SK-N-SH (cell line): ENCODE measurements at regions not wholly inside any gene's neighbourhood (a gene's known extent, or its start where the extent isn't known, plus 50 kb on each side); places are given as distances from the start of the nearest gene placed in this dataset.

ENCODE experiments used
- CTCF ChIA-PET: fragments of 300-600, 350-600 bp; formaldehyde crosslinking; extraction: SDS; loops from one replicate; lab custom pipeline; 2021; lab: Yijun Ruan, JAX
- POLR2A ChIA-PET: fragments of 350-600 bp; sonication (Branson Sonifier 250); formaldehyde crosslinking; extraction: SDS; loops from one replicate; lab custom pipeline; 2020; ENCODE audit warnings: antibody characterized with exemption, inconsistent platforms; lab: Yijun Ruan, JAX
- DNase-seq: peaks from one replicate; pipeline ENCODE4 v3.0.0; 2012
- H2AFZ ChIP-seq: fragments of 200-600 bp; sonication (generic); 2 replicates; pipeline ENCODE4 v1.8.1; 2016; ENCODE audit warnings: antibody characterized with exemption, mild to moderate bottlenecking, low read depth
- H3F3A ChIP-seq: fragments of 200-600 bp; sonication (generic); replicated peaks from 2 replicates; pipeline ENCODE3; 2016; ENCODE audit warnings: antibody characterized with exemption, mild to moderate bottlenecking; ENCODE audit not compliant: insufficient read depth
- H3K27ac ChIP-seq, 2 experiments: fragments of 200-500 bp in 1 of 2; fragments of 200-600 bp in 1 of 2; sonication (Bioruptor generic) in 1 of 2; sonication (generic), shearing (Covaris generic) in 1 of 2; 2 replicates each; pipeline versions ENCODE4 v1.5.1 to v1.6.1; 2014 to 2016; ENCODE audit warnings: low read depth in 2 of 2, inconsistent platforms in 1 of 2, low read length in 1 of 2, mild to moderate bottlenecking in 1 of 2, mixed read lengths in 1 of 2
- H3K27me3 ChIP-seq: fragments of 200-600 bp; sonication (generic), shearing (Covaris generic); 2 replicates; pipeline ENCODE4 v1.6.1; 2016; ENCODE audit warnings: mixed run types; ENCODE audit not compliant: insufficient read depth
- H3K36me3 ChIP-seq, 2 experiments: fragments of 200-500 bp in 1 of 2; fragments of 200-600 bp in 1 of 2; sonication (Bioruptor generic) in 1 of 2; sonication (generic) in 1 of 2; replicated peaks in 1 of 2; 2 replicates each; pipeline versions ENCODE3 to v1.5.1; 2014 to 2016; ENCODE audit warnings: low read length in 1 of 2, mild to moderate bottlenecking in 1 of 2; ENCODE audit not compliant: insufficient read depth in 2 of 2, control insufficient read depth in 1 of 2
- H3K4me1 ChIP-seq, 2 experiments: fragments of 200-500 bp in 1 of 2; fragments of 200-600 bp in 1 of 2; sonication (Bioruptor generic) in 1 of 2; sonication (generic), shearing (Covaris generic) in 1 of 2; 2 replicates each; pipeline versions ENCODE4 v1.5.1 to v1.6.1; 2014 to 2016; ENCODE audit warnings: low read depth in 1 of 2, low read length in 1 of 2, mixed run types in 1 of 2; ENCODE audit not compliant: insufficient read depth in 2 of 2, control insufficient read depth in 1 of 2
- H3K4me2 ChIP-seq: fragments of 200-600 bp; sonication (generic), shearing (Covaris generic); 2 replicates; pipeline ENCODE4 v1.6.1; 2017; ENCODE audit warnings: mixed run types
- H3K4me3 ChIP-seq, 2 experiments: fragments of 200-500 bp in 1 of 2; fragments of 200-600 bp in 1 of 2; sonication (Bioruptor generic) in 1 of 2; sonication (generic), shearing (Covaris generic) in 1 of 2; 2 replicates each; pipeline versions ENCODE4 v1.5.1 to v1.8.1; 2014 to 2016; ENCODE audit warnings: low read depth in 2 of 2, inconsistent platforms in 1 of 2, low read length in 1 of 2, mild to moderate bottlenecking in 1 of 2, mixed read lengths in 1 of 2, moderate library complexity in 1 of 2
- H3K79me2 ChIP-seq: fragments of 200-600 bp; sonication (generic); 2 replicates; pipeline ENCODE4 v1.8.1; 2017; ENCODE audit warnings: mild to moderate bottlenecking; ENCODE audit not compliant: insufficient read depth
- H3K9ac ChIP-seq: fragments of 200-600 bp; sonication (generic); 2 replicates; pipeline ENCODE4 v1.6.1; 2017; ENCODE audit warnings: mixed run types
- H3K9me2 ChIP-seq: fragments of 200-600 bp; sonication (generic); 2 replicates; pipeline ENCODE4 v1.6.1; 2017; ENCODE audit warnings: mixed run types
- H3K9me3 ChIP-seq: fragments of 200-600 bp; sonication (generic); 2 replicates; pipeline ENCODE4 v1.6.1; 2017; ENCODE audit warnings: mixed run types, mild to moderate bottlenecking, moderate library complexity
- H4K20me1 ChIP-seq: fragments of 200-600 bp; sonication (generic); 2 replicates; pipeline ENCODE4 v1.6.1; 2017; ENCODE audit warnings: mild to moderate bottlenecking, mixed run types; ENCODE audit not compliant: insufficient read depth
- EP300 ChIP-seq, 2 experiments: IDR thresholded peaks; 2 replicates each; pipeline versions ENCODE4 v1.4.0 to v1.6.1; 2012; ENCODE audit warnings: borderline replicate concordance in 1 of 2, low read depth in 1 of 2, low read length in 1 of 2
- EZH2phosphoT487 ChIP-seq: fragments of 200-600 bp; sonication (generic); IDR thresholded peaks from 2 replicates; pipeline ENCODE4 v1.6.1; 2017; ENCODE audit warnings: low read depth, mixed run types, mild to moderate bottlenecking, antibody characterized with exemption, moderate library complexity, borderline replicate concordance
- FOSL2 ChIP-seq: IDR thresholded peaks from 2 replicates; pipeline ENCODE4 v1.4.0; 2012; ENCODE audit warnings: low read depth, mild to moderate bottlenecking, moderate library complexity, borderline replicate concordance
- FOXJ3 ChIP-seq: sonication (generic); formaldehyde crosslinking; IDR thresholded peaks from 2 replicates; pipeline ENCODE4 v1.5.1; 2020; ENCODE audit warnings: mild to moderate bottlenecking, missing genetic modification reagents
- JUND ChIP-seq: IDR thresholded peaks from 2 replicates; pipeline ENCODE4 v1.4.0; 2012
- MEF2A ChIP-seq: IDR thresholded peaks from 2 replicates; pipeline ENCODE4 v1.4.0; 2012; ENCODE audit warnings: low read depth, borderline replicate concordance
- MXI1 ChIP-seq: IDR thresholded peaks from 2 replicates; pipeline ENCODE4 v1.6.1; 2012; ENCODE audit warnings: mild to moderate bottlenecking, low read depth, low read length, improper control_type of control experiment
- NFIC ChIP-seq: IDR thresholded peaks from 2 replicates; pipeline ENCODE4 v1.4.0; 2012; ENCODE audit warnings: borderline replicate concordance
- RFX5 ChIP-seq: IDR thresholded peaks from 2 replicates; pipeline ENCODE4 v1.6.1; 2012; ENCODE audit warnings: mild to moderate bottlenecking, improper control_type of control experiment, low read length
- RXRA ChIP-seq: IDR thresholded peaks from 2 replicates; pipeline ENCODE4 v1.4.0; 2012; ENCODE audit warnings: low read depth, mild to moderate bottlenecking, borderline replicate concordance
- SIN3A ChIP-seq: IDR thresholded peaks from 2 replicates; pipeline ENCODE4 v1.6.1; 2012; ENCODE audit warnings: low read depth, mild to moderate bottlenecking, low read length, moderate library complexity, borderline replicate concordance
- TAF1 ChIP-seq: IDR thresholded peaks from 2 replicates; pipeline ENCODE4 v1.6.1; 2012; ENCODE audit warnings: low read depth, mild to moderate bottlenecking, low read length, moderate library complexity, borderline replicate concordance
- TCF12 ChIP-seq: IDR thresholded peaks from 2 replicates; pipeline ENCODE4 v1.4.0; 2012
- TEAD4 ChIP-seq: IDR thresholded peaks from 2 replicates; pipeline ENCODE4 v1.4.0; 2012; ENCODE audit warnings: mild to moderate bottlenecking, borderline replicate concordance; ENCODE audit not compliant: insufficient read depth
- WGBS: methylation state at CpG from one replicate; pipeline ENCODE4 v1.1.6; 2017; ENCODE audit warnings: low lambda C conversion rate; 5-methylcytosine and 5-hydroxymethylcytosine counted together
- TF ChIP-seq, protein P1 (sequence below): IDR thresholded peaks from 2 replicates; pipeline ENCODE4 v1.4.0; 2012; ENCODE audit warnings: low read depth, borderline replicate concordance
- TF ChIP-seq, protein P2 (sequence below): IDR thresholded peaks from 2 replicates; pipeline ENCODE4 v1.6.1; 2012; ENCODE audit warnings: mild to moderate bottlenecking, low read depth, low read length, moderate library complexity

GRCh38 chrX:10904220-10904619 lies 206.9 kb upstream of the HCCS start:
- 9% methylated on average over 2 of the region's 2 CpGs for WGBS
- Histone ChIP-seq H2AFZ (no peak overlapping the region), H3K27me3 (no peaks in the 10 kb centered on the region), H3F3A (peaks cover 10% of the 10 kb centered on the region), H3K27ac (no peak overlapping the region), H4K20me1 (no peaks in the 10 kb centered on the region), H3K36me3 (no peaks in the 10 kb centered on the region), H3K79me2 (no peaks in the 10 kb centered on the region), H3K4me2 (no peak overlapping the region), H3K4me1 (peaks cover 0 to 7% of the 10 kb centered on the region in 2 experiments; a peak in 1 of 4 replicates), H3K9me2 (no peaks in the 10 kb centered on the region), H3K4me3 (no peak overlapping the region), H3K9ac (no peak overlapping the region), H3K9me3 (no peaks in the 10 kb centered on the region)
- CTCF ChIA-PET = no interaction called here
- POLR2A ChIA-PET = no interaction called here
- DNase-seq = no peak
- TF ChIP-seq MXI1 = no peak
- peak; percentile 65 for TF ChIP-seq TCF12
- TF ChIP-seq MEF2A = peak; percentile 80
- peak in 1 of 2 experiments; percentile 60; a peak in 1 of 4 replicates for TF ChIP-seq EP300 (IDR thresholded peaks at IDR 0.05; ENCODE audit: borderline replicate concordance in 1 of 2, low read depth in 1 of 2, low read length in 1 of 2)
- TF ChIP-seq RFX5 = no peak
- TF ChIP-seq, protein P1, sequence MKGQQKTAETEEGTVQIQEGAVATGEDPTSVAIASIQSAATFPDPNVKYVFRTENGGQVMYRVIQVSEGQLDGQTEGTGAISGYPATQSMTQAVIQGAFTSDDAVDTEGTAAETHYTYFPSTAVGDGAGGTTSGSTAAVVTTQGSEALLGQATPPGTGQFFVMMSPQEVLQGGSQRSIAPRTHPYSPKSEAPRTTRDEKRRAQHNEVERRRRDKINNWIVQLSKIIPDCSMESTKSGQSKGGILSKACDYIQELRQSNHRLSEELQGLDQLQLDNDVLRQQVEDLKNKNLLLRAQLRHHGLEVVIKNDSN = no peak
- TF ChIP-seq, protein P2, sequence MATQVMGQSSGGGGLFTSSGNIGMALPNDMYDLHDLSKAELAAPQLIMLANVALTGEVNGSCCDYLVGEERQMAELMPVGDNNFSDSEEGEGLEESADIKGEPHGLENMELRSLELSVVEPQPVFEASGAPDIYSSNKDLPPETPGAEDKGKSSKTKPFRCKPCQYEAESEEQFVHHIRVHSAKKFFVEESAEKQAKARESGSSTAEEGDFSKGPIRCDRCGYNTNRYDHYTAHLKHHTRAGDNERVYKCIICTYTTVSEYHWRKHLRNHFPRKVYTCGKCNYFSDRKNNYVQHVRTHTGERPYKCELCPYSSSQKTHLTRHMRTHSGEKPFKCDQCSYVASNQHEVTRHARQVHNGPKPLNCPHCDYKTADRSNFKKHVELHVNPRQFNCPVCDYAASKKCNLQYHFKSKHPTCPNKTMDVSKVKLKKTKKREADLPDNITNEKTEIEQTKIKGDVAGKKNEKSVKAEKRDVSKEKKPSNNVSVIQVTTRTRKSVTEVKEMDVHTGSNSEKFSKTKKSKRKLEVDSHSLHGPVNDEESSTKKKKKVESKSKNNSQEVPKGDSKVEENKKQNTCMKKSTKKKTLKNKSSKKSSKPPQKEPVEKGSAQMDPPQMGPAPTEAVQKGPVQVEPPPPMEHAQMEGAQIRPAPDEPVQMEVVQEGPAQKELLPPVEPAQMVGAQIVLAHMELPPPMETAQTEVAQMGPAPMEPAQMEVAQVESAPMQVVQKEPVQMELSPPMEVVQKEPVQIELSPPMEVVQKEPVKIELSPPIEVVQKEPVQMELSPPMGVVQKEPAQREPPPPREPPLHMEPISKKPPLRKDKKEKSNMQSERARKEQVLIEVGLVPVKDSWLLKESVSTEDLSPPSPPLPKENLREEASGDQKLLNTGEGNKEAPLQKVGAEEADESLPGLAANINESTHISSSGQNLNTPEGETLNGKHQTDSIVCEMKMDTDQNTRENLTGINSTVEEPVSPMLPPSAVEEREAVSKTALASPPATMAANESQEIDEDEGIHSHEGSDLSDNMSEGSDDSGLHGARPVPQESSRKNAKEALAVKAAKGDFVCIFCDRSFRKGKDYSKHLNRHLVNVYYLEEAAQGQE = no peak
- peak; percentile 65; the same call in 1 of the 2 replicates for TF ChIP-seq NFIC
- peak; percentile 44; the same call in 1 of the 2 replicates for TF ChIP-seq JUND
- TF ChIP-seq TAF1 = no peak
- TF ChIP-seq RXRA = 0 out of 2 replicates have a peak, but pooled peaks have one; percentile 19
- TF ChIP-seq FOSL2 = peak; percentile 57
- 0 out of 2 replicates have a peak, but pooled peaks have one; percentile 47 for TF ChIP-seq TEAD4

DNA sequence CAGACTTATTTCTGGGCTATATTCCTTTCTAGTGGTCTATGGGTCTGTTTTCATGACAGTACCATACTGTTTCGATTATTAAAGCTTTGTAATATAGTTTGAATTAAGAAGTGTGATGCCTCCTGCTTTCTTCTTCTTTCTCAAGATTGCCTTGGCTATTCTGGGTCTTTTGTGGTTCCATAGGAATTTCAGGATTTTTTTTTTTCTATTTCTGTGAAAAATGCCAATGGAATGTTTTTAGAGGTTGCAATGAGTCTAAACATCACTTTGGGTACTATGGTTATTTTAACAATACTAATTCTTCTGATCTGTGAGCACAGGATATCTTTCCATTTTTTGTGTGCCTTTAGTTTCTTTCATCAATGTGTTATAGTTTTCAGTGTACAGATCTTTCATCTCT lies 204.3 kb upstream of the HCCS start:
- Histone ChIP-seq H3K4me3 (no peak overlapping the region), H3K4me1 (peaks cover 0 to 7% of the 10 kb centered on the region in 2 experiments; a peak in 1 of 4 replicates), H2AFZ (no peak overlapping the region), H3K9me3 (no peaks in the 10 kb centered on the region), H3K9ac (no peak overlapping the region), H3F3A (peaks cover 2% of the 10 kb centered on the region), H3K27me3 (no peaks in the 10 kb centered on the region), H3K79me2 (no peaks in the 10 kb centered on the region), H3K9me2 (no peaks in the 10 kb centered on the region), H3K4me2 (no peak overlapping the region), H4K20me1 (no peaks in the 10 kb centered on the region), H3K36me3 (no peaks in the 10 kb centered on the region), H3K27ac (no peak overlapping the region)
- DNase-seq = no peak
- POLR2A ChIA-PET = no interaction called here
- 31% methylated on average over 1 of the region's 1 CpG for WGBS
- no peak for TF ChIP-seq FOXJ3
- TF ChIP-seq SIN3A = no peak
- TF ChIP-seq FOSL2 = no peak
- no peak for TF ChIP-seq EZH2phosphoT487
- CTCF ChIA-PET = no interaction called here
